HG02852 (cell line): ENCODE measurements at regions not wholly inside any gene's neighbourhood (a gene's known extent, or its start where the extent isn't known, plus 50 kb on each side); places are given as distances from the start of the nearest gene placed in this dataset.
"Not testable (repeated sequence)": the region's sequence is repeated elsewhere in the genome, so short reads cannot be mapped to it uniquely, and the experiment has no call there.

ENCODE experiments used
- ATAC-seq: cut with Tn5 transposase; IDR thresholded peaks from one replicate; pipeline ENCODE4 v1.9.1; 2021; ENCODE audit warnings: mild to moderate bottlenecking, moderate library complexity; ENCODE audit not compliant: unreplicated experiment

- peak; percentile 64 for ATAC-seq
These were observed 88.0 kb upstream of the RPRML start for GRCh38 chr17:47066841-47067682.

DNA sequence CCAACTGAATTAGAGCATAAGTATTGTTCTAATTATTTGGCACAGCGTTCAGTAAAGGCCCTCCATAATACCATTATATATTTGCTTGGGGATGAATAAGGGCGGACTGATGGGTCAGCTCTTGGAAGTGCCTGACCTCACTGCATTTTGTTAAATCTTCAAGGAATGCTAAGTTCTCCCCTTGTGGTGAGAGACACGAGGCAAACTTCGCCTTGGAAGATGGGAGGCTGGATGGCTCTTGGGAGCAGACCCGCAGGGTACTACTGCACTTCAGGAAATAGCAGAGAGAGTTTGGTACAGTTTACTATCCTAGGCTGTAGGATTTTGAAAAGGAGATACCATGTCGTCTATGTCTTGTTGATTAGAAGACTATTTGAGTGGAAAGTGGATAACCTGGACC is 87.0 kb upstream of the RPRML start:
- no peak for ATAC-seq

DNA sequence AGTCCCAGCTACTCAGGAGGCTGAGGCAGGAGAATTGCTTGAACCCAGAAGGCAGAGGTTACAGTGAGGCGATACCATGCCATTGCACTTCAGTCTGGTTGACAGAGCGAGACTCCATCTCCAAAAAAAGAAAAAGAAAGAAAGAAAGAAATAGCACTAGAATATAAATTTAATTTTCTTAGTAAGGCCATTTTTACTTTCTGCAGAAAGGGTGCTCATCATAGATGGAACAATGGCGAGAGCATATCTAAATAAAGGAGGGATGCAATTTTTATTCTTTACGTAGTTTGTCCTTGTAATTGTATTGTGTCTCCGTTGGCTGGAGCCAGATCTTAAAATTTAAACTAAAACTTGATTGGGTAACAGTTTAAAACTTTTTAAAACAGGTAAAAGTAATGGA is 85.6 kb upstream of the RPRML start:
- no peak for ATAC-seq

- ATAC-seq, result no peak
These were observed 84.4 kb upstream of the RPRML start for GRCh38 chr17:47063475-47063874.

DNA sequence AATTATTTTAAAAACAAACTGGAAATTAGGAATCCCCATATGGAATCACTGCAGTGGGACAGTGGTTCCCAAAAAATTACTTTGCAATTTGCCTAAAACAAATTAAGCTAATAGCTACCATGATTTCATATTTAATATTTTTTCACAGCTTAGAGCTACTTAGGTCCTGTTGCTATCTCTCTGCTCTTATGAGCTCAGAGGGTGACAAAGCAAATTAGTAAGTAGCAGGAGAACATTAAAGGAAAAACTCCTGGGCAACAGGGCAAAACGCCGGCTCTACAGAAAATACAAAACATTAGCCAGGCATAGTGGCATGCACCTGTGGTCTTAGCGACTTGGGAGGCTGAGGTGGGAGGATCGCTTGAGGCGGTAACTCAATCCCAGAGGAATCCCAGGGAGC is 83.8 kb upstream of the RPRML start:
- ATAC-seq, result not testable (repeated sequence)

DNA sequence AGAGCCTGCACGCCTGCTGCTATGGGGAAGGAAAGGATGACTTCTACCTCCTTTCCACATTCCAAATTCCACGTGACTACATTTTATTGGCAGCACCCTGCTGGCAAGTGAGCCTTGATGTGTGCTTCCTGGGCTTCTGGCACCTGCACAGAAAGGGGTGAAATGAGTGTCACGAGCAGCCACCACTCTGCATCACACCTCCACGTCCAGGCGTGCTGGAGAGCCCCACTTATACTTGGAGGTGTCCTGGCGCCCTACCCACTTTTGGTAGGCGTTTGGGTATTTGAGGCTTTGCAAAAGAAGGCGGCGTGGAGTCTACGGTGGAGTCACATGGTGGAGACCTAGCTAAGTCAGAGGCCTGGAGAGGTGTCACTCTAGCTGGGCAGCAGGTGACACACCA is 81.0 kb upstream of the RPRML start:
- not testable (repeated sequence) for ATAC-seq

- ATAC-seq, result no peak
These were observed 78.8 kb upstream of the RPRML start for GRCh38 chr17:47057830-47058229.

DNA sequence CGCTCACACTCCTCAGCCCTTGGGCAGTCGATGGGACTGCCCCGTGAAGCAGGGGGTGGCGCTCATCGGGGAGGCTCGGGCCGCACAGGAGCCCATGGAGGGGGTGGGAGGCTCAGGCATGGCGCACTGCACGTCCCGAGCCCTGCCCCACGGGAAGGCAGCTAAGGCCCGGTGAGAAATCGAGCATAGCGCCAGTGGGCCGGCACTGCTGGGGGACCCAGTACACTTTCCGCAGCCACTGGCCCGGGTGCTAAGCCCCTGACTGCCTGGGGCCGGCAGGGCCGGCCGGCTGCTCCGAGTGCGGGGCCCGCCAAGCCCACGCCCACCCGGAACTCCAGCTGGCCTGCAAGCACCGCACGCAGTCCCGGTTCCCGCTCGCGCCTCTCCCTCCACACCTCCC is 78.2 kb upstream of the RPRML start:
- not testable (repeated sequence) for ATAC-seq

- not testable (repeated sequence) for ATAC-seq
These were observed 77.6 kb upstream of the RPRML start for GRCh38 chr17:47056687-47057086.
